GM06990 (cell line): ENCODE measurements at regions not wholly inside any gene's neighbourhood (a gene's known extent, or its start where the extent isn't known, plus 50 kb on each side); places are given as distances from the start of the nearest gene placed in this dataset.
"Not testable (repeated sequence)": the region's sequence is repeated elsewhere in the genome, so short reads cannot be mapped to it uniquely, and the experiment has no call there.

ENCODE experiments used
- DNase-seq: peaks from one replicate; pipeline ENCODE4 v3.0.0-alpha.2; 2011; ENCODE audit not compliant: insufficient read length; ENCODE audit errors: extremely low read depth
- H3K27me3 ChIP-seq: replicated peaks from 2 replicates; pipeline ENCODE4 v1.6.0; 2011; ENCODE audit warnings: low read length; ENCODE audit not compliant: control insufficient read depth, insufficient read depth
- H3K36me3 ChIP-seq: 2 replicates; pipeline ENCODE4 v1.5.1; 2011; ENCODE audit warnings: low read length; ENCODE audit not compliant: control insufficient read depth, insufficient read depth
- H3K4me3 ChIP-seq: replicated peaks from 2 replicates; pipeline ENCODE4 v1.5.1; 2011; ENCODE audit warnings: low read depth, mild to moderate bottlenecking, control low read depth, low read length
- TF ChIP-seq, protein P1 (sequence below): IDR thresholded peaks from 2 replicates; pipeline ENCODE4 v1.5.1; 2011; ENCODE audit warnings: low read length, control low read depth, mild to moderate bottlenecking, inconsistent platforms; ENCODE audit not compliant: insufficient read depth, poor library complexity, severe bottlenecking

DNA sequence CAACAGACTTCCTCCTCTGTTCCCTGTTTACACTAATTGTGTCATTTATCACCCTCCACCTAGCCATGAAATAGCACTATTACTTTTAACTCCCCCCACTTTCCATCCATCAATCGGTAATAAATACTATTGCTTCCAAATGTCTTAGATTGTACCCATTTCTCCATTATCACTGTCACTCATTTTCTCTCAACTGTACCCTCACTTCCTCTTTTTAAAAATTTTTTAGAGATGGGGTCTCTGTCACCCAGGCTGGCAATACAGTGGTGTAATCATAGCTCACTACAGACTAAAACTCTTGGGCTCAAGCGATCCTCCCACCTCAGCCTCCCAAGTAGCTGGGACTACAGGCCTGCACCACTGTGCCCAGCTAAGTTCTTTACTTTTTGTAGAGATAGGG, 123.5 kb upstream of the EGR2 start:
- no peak for DNase-seq
- no peaks in the 10 kb centered on the region for H3K27me3 ChIP-seq
- H3K36me3 ChIP-seq = no peaks in the 10 kb centered on the region
- TF ChIP-seq, protein P1, sequence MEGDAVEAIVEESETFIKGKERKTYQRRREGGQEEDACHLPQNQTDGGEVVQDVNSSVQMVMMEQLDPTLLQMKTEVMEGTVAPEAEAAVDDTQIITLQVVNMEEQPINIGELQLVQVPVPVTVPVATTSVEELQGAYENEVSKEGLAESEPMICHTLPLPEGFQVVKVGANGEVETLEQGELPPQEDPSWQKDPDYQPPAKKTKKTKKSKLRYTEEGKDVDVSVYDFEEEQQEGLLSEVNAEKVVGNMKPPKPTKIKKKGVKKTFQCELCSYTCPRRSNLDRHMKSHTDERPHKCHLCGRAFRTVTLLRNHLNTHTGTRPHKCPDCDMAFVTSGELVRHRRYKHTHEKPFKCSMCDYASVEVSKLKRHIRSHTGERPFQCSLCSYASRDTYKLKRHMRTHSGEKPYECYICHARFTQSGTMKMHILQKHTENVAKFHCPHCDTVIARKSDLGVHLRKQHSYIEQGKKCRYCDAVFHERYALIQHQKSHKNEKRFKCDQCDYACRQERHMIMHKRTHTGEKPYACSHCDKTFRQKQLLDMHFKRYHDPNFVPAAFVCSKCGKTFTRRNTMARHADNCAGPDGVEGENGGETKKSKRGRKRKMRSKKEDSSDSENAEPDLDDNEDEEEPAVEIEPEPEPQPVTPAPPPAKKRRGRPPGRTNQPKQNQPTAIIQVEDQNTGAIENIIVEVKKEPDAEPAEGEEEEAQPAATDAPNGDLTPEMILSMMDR = no peak
- H3K4me3 ChIP-seq = no peak overlapping the region

DNA sequence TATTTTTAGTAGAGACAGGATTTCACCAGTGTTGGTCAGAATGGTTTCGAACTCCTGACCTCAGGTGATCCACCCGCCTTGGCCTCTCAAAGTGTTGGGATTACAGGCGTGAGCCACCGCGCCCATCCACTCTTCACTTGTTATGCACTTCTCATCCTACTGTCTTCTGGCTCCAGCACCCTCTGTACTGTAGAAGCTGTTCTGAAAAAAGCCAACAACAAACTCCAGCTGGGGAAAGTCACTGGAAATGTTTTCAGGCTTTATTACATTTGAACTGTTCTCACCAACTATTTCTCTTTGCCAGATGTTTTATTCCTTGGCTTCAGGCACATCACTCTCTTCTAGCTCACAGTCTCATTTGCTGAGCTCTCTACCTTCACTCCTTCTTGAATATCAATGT, 122.5 kb upstream of the EGR2 start:
- H3K4me3 ChIP-seq = no peak overlapping the region

DNA sequence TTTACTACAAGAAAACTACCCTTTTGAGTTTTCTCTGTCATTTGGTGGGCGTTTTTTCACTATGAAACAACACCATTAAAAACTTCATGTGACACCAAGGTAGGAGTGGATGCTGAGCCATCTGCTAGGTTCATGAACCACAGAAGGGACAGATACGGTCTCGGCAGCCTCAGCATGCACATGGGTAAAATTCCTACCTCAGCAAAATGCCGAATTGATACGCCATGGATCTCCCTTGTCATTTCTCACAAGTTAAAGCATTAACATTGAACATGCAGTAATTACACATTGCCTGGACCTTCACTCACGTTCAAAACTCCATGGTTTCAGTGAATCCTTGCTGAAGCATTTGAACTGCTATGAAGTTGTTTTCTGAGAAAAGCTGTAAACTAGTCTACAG, 121.5 kb upstream of the EGR2 start:
- TF ChIP-seq, protein P1 = no peak
- no peak overlapping the region for H3K4me3 ChIP-seq
- H3K36me3 ChIP-seq = no peaks in the 10 kb centered on the region
- H3K27me3 ChIP-seq = no peaks in the 10 kb centered on the region
- no peak for DNase-seq

More for the DNA sequence above, 122.5 kb upstream of the EGR2 start:
- no peaks in the 10 kb centered on the region for H3K36me3 ChIP-seq
- DNase-seq = no peak
- TF ChIP-seq, protein P1 = no peak
- no peaks in the 10 kb centered on the region for H3K27me3 ChIP-seq

DNA sequence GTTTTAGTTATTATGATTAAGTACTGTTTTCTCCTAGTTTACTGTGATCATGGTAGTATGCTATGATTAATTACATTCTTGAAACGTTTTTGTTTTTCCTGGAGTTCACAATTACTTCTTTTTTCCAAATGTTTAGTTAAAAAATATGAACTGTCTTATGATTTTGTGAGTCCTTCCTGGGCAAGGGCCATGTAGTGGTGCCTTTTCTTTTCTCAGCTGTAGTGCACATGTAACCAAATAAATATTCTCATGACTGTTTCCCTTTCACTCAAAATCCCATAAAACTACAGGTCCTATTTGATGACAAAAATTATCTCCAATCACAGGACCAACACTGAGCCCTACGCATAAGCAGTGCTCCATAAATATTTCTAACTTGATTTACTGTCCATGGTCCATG, 118.9 kb upstream of the EGR2 start:
- Histone ChIP-seq H3K36me3 (no peaks in the 10 kb centered on the region), H3K27me3 (no peaks in the 10 kb centered on the region), H3K4me3 (no peak overlapping the region)
- TF ChIP-seq, protein P1 = no peak
- DNase-seq = no peak

DNA sequence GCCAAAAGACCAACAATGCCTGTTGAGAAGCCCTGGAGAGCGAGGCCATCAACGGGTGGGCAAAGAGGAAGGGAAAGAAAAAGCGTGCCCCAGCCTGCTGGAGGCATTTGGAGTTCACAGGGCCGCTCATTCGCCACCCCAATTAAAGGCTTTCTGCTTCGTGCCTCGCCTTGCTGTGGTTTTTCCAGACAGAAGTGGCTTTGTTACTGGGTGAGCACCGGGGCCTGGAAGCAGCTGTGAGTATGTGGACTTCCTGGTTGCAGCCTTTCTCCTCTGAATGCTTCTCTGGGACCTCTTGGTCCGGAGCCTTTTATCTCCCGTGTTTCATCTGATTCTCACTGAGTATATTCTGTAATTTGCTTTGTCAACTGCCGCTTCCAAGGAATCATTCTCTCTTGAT, 118.1 kb upstream of the EGR2 start:
- H3K27me3 ChIP-seq = no peaks in the 10 kb centered on the region
- TF ChIP-seq, protein P1 = no peak
- no peaks in the 10 kb centered on the region for H3K36me3 ChIP-seq
- H3K4me3 ChIP-seq = no peak overlapping the region
- DNase-seq = no peak

DNA sequence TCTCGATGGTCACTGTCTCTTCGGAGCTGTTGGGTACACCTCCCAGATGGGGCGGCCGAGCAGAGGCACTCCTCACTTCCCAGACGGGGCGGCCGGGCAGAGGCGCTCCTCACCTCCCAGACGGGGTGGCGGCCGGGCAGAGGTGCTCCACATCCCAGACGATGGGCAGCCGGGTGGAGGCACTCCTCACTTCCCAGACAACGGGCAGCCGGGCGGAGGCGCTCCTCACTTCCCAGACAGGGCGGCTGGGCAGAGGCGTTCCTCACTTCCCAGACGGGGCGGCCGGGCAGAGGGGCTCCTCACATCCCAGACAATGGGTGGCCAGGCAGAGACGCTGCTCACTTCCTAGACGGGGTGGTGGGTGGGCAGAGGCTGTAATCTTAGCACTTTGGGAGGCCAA, 112.6 kb upstream of the EGR2 start:
- not testable (repeated sequence) for H3K36me3 ChIP-seq, H3K4me3 ChIP-seq, H3K27me3 ChIP-seq, DNase-seq
